ENCODE measurements at regions not wholly inside any gene's neighbourhood (a gene's known extent, or its start where the extent isn't known, plus 50 kb on each side); places are given as distances from the start of the nearest gene placed in this dataset.

GRCh38 chr9:99506747-99507348 lies 284.8 kb downstream of the SEC61B start:
- TF ChIP-seq ELK1 (IDR thresholded peaks at IDR 0.05; ENCODE audit: low read depth, low read length) (no peak), CTCF (IDR thresholded peaks at IDR 0.05) (no peak), GATA3 (IDR thresholded peaks at IDR 0.05; ENCODE audit: borderline replicate concordance) (no peak), NR3C1 (IDR thresholded peaks at IDR 0.05) (no peak)
